ENCODE measurements at regions not wholly inside any gene's neighbourhood (a gene's known extent, or its start where the extent isn't known, plus 50 kb on each side); places are given as distances from the start of the nearest gene placed in this dataset.

DNA sequence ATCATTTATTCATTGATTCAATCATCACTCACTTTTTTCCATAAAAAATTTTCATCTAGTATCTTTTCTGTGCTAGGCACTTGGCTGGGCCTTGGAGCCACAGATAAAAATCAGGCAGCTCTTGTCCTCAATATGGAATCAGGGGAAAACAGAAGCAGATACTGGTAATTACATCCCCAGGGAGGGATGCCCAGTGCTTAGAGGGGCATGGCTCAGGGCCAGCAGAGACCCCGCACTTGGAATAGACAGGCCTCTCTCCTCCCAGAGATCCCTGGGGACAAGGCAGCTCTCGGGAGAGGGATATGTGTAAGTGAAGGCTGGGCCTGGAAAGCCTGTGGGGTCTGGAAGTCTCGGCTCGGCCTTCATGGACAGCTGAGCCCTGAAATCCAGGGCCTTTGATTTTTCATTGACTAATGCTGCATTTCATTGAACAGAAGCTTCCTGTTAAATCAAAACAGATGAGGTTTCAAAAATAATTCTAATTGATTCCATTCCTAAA, 180.4 kb downstream of the FOXD2 start:
- TF ChIP-seq, protein P1, sequence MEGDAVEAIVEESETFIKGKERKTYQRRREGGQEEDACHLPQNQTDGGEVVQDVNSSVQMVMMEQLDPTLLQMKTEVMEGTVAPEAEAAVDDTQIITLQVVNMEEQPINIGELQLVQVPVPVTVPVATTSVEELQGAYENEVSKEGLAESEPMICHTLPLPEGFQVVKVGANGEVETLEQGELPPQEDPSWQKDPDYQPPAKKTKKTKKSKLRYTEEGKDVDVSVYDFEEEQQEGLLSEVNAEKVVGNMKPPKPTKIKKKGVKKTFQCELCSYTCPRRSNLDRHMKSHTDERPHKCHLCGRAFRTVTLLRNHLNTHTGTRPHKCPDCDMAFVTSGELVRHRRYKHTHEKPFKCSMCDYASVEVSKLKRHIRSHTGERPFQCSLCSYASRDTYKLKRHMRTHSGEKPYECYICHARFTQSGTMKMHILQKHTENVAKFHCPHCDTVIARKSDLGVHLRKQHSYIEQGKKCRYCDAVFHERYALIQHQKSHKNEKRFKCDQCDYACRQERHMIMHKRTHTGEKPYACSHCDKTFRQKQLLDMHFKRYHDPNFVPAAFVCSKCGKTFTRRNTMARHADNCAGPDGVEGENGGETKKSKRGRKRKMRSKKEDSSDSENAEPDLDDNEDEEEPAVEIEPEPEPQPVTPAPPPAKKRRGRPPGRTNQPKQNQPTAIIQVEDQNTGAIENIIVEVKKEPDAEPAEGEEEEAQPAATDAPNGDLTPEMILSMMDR (IDR thresholded peaks at IDR 0.05; ENCODE audit: extremely low read depth, insufficient read depth, missing control alignments): no peak
- in situ Hi-C loops (cut with MboI; ENCODE audit: low pct_unique_long_range_greater_than_20kb, low sequenced_read_pairs, unreplicated experiment): no loop called here
- DNase-seq (ENCODE audit: low spot score): no peak

DNA sequence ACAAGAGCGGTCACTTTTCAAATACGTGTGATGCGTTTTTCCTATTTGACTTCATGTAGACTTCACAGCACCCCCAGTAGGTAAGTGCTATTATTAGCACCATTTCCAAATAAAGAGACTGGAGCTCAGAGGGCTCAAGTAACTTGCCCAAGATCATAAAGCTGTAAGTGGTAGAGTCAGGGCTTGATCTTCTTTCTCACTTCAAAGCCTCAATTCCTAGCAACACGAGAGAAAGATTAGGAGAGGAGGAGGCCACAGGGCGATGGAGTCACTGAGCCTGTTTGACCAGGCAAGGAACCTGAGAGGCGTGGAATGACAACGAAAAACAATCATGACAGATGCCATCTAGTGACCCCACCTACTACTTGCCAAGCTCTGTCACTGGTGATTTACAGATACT, 181.0 kb downstream of the FOXD2 start:
- in situ Hi-C loops (cut with MboI; ENCODE audit: low pct_unique_long_range_greater_than_20kb, low sequenced_read_pairs, unreplicated experiment): no loop called here
- no peak for DNase-seq (ENCODE audit: low spot score)
- TF ChIP-seq, protein P1 (IDR thresholded peaks at IDR 0.05; ENCODE audit: extremely low read depth, insufficient read depth, missing control alignments): no peak

DNA sequence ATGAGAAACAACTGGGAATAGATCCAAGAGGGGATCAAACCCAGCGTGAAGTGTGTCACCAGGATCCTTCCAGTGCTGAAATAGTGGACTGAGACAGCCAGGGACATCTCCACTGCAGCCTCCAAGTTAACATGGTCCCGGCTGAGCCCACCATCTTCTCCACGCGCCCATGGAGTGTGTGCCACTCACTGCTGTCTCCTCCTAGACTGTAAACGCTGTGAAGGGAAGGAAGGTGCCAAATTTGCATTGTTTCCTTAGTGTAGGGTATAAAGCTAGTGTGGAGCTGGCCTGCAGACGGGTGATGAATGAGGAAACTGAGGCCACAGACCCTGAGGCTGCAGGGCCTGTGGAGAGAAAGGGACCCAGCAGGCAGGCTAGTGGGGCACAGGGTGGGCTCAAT, 183.6 kb downstream of the FOXD2 start:
- no peak for DNase-seq (ENCODE audit: low spot score)
- TF ChIP-seq, protein P1 (IDR thresholded peaks at IDR 0.05; ENCODE audit: extremely low read depth, insufficient read depth, missing control alignments): no peak
- in situ Hi-C loops (cut with MboI; ENCODE audit: low pct_unique_long_range_greater_than_20kb, low sequenced_read_pairs, unreplicated experiment): no loop called here

DNA sequence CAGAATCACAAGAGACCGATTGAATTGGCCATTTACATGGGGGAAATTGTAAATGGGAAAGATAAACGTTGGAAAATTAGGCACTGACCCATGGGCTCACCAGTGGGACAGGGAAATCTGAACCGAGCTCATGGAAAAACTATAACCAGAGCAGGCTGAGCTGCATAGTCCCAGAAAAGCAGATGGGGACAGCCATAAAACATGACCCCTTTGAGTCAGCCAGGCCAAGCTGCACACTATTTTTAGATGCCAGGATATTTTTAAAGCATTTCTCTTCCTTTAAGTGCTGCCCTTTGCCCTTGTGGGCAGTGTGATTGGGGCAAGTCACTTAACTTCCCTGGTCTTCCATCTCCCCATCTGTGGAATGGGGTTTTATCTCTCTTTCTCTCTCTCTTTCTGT, 184.1 kb downstream of the FOXD2 start:
- in situ Hi-C loops (cut with MboI; ENCODE audit: low pct_unique_long_range_greater_than_20kb, low sequenced_read_pairs, unreplicated experiment): no loop called here
- no peak for DNase-seq (ENCODE audit: low spot score)
- TF ChIP-seq, protein P1 (IDR thresholded peaks at IDR 0.05; ENCODE audit: extremely low read depth, insufficient read depth, missing control alignments): no peak

DNA sequence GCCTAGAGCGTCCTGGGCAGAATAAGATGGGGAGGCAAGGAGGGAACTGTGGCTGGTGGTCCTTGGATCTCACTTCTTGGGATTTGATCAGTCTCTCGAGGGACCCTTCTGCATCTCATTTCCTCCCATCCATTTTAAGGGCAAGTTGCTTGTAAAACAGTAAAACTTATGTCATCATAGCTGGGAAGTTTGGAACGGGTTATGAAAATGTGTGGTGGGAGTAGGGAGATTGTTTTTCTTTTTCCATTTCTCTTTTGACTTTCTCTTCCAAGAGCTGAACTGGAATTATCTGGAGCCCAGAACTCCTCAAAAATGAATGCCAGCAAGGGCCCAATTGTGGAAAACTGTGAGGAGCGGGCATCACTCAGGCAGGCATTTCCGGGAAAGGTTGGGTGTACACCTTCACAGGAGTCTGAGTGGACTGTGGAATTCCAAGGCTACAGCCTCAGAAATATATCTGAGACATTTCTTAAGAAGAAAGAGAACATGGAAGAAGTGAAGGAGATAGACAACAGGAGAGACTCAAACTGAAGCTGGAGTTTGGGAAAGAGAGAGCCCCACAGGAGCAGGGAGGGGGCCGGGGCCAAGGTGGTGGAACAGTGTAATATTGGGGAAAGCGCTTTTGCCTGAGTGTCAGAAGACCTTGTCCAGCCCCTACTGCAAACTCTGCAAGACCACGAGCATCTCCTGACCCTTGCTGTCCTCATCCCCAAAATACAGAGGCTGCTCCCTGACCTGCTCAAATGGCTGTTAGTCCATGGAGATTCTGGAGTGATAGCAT, 185.1 kb downstream of the FOXD2 start:
- in situ Hi-C loops (cut with MboI; ENCODE audit: low pct_unique_long_range_greater_than_20kb, low sequenced_read_pairs, unreplicated experiment): no loop called here
- no peak for DNase-seq (ENCODE audit: low spot score)
- TF ChIP-seq, protein P1 (IDR thresholded peaks at IDR 0.05; ENCODE audit: extremely low read depth, insufficient read depth, missing control alignments): no peak

DNA sequence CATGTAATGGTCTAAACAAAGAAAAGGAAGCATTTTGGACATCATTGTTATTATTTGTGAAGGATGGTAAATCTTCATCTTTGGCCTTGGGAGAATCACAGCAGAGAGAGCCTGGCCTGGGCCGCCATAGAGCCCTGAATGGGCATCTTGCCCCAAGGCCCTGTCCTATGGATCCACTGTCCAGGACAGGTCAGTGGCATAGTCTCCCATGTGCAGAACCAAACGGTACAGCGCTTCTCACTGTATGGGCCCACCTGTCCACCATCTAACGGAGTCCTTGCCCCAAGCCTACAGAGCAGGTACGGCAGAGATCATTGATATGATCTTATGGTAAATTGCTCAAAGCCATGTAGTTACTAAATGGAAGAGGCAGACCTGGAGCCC, 185.7 kb downstream of the FOXD2 start:
- TF ChIP-seq, protein P1 (IDR thresholded peaks at IDR 0.05; ENCODE audit: extremely low read depth, insufficient read depth, missing control alignments): no peak
- in situ Hi-C loops (cut with MboI; ENCODE audit: low pct_unique_long_range_greater_than_20kb, low sequenced_read_pairs, unreplicated experiment): no loop called here
- DNase-seq (ENCODE audit: low spot score): no peak
